Mesenchymal stem cell (in vitro differentiated cells and primary cell): ENCODE measurements at regions not wholly inside any gene's neighbourhood (a gene's known extent, or its start where the extent isn't known, plus 50 kb on each side); places are given as distances from the start of the nearest gene placed in this dataset.
A peak's percentile ranks its signal among the peaks of the same experiment; 100 is the strongest.

ENCODE experiments used
- DNase-seq: peaks from one replicate; pipeline ENCODE4 v3.0.0-alpha.2; 2013
- H2AFZ ChIP-seq: one replicate; pipeline ENCODE4 v1.6.1; 2013; ENCODE audit warnings: low read depth, mild to moderate bottlenecking, control low read depth, inconsistent platforms, low read length, moderate library complexity
- H2AK5ac ChIP-seq: 2 replicates; pipeline ENCODE4 v1.6.1; 2013; ENCODE audit warnings: low read length, moderate library complexity, mild to moderate bottlenecking, inconsistent platforms; ENCODE audit not compliant: severe bottlenecking
- H2BK120ac ChIP-seq: one replicate; pipeline ENCODE4 v1.6.1; 2013; ENCODE audit warnings: low read depth, mild to moderate bottlenecking, inconsistent platforms, low read length, moderate library complexity
- H2BK12ac ChIP-seq, 2 experiments: one replicate each; pipeline ENCODE4 v1.6.1; 2013; ENCODE audit warnings: inconsistent platforms in 2 of 2, low read length in 2 of 2, mild to moderate bottlenecking in 2 of 2, moderate library complexity in 2 of 2, control low read depth in 1 of 2
- H2BK15ac ChIP-seq: one replicate; pipeline ENCODE4 v1.6.1; 2013; ENCODE audit warnings: mild to moderate bottlenecking, low read depth, inconsistent platforms; ENCODE audit not compliant: poor library complexity, severe bottlenecking
- H2BK5ac ChIP-seq: 2 replicates; pipeline ENCODE4 v1.6.1; 2013; ENCODE audit warnings: low read depth, mild to moderate bottlenecking, low read length, control low read depth, inconsistent platforms; ENCODE audit not compliant: poor library complexity, severe bottlenecking
- H3K14ac ChIP-seq, 2 experiments: one replicate each; pipeline ENCODE4 v1.6.1; 2013; ENCODE audit warnings: inconsistent platforms in 2 of 2, low read length in 2 of 2, control low read depth in 1 of 2, mild to moderate bottlenecking in 1 of 2, moderate library complexity in 1 of 2
- H3K18ac ChIP-seq, 2 experiments: one replicate each; pipeline ENCODE4 v1.6.1; 2013; ENCODE audit warnings: inconsistent platforms in 2 of 2, low read length in 2 of 2, control low read depth in 1 of 2, low read depth in 1 of 2, mild to moderate bottlenecking in 1 of 2
- H3K23ac ChIP-seq, 2 experiments: one replicate each; pipeline ENCODE4 v1.6.1; 2013; ENCODE audit warnings: inconsistent platforms in 2 of 2, low read length in 2 of 2, mild to moderate bottlenecking in 2 of 2, moderate library complexity in 2 of 2, control low read depth in 1 of 2
- H3K27ac ChIP-seq: 2 replicates; pipeline ENCODE4 v1.5.1; 2013; ENCODE audit warnings: mild to moderate bottlenecking, moderate library complexity, low read length, control low read depth, inconsistent platforms; ENCODE audit not compliant: poor library complexity, severe bottlenecking
- H3K27me3 ChIP-seq, 2 experiments: 2 replicates each; pipeline versions ENCODE4 v1.6.1 to v1.7.0; 2013; ENCODE audit warnings: low read length in 2 of 2, mild to moderate bottlenecking in 2 of 2, moderate library complexity in 2 of 2, control low read depth in 1 of 2, inconsistent platforms in 1 of 2; ENCODE audit not compliant: control insufficient read depth in 1 of 2, insufficient read depth in 1 of 2
- H3K36me3 ChIP-seq, 2 experiments: 2 replicates each; pipeline versions ENCODE4 v1.6.1 to v1.7.0; 2013; ENCODE audit warnings: low read length in 2 of 2, control low read depth in 1 of 2, inconsistent platforms in 1 of 2, low read depth in 1 of 2, mild to moderate bottlenecking in 1 of 2; ENCODE audit not compliant: insufficient read depth in 2 of 2, control insufficient read depth in 1 of 2
- H3K4ac ChIP-seq, 2 experiments: one replicate each; pipeline ENCODE4 v1.6.1; 2013; ENCODE audit warnings: inconsistent platforms in 2 of 2, low read length in 2 of 2, mild to moderate bottlenecking in 2 of 2, moderate library complexity in 2 of 2, control low read depth in 1 of 2, low read depth in 1 of 2
- H3K4me1 ChIP-seq: 2 replicates; pipeline ENCODE4 v1.6.1; 2013; ENCODE audit warnings: low read depth, low read length, control low read depth; ENCODE audit not compliant: control insufficient read depth, insufficient read depth
- H3K4me2 ChIP-seq: 2 replicates; pipeline ENCODE4 v1.6.1; 2013; ENCODE audit warnings: low read length, mild to moderate bottlenecking, inconsistent platforms; ENCODE audit not compliant: poor library complexity, severe bottlenecking
- H3K4me3 ChIP-seq, 2 experiments: 2 replicates each; pipeline versions ENCODE4 v1.5.1 to v1.7.0; 2013; ENCODE audit warnings: low read length in 2 of 2, mild to moderate bottlenecking in 2 of 2, control low read depth in 1 of 2, low read depth in 1 of 2; ENCODE audit not compliant: insufficient read depth in 1 of 2
- H3K79me1 ChIP-seq: replicated peaks from 2 replicates; pipeline ENCODE4 v1.6.1; 2013; ENCODE audit warnings: mild to moderate bottlenecking, control low read depth, low read length, inconsistent platforms; ENCODE audit not compliant: poor library complexity, severe bottlenecking
- H3K9ac ChIP-seq: 2 replicates; pipeline ENCODE4 v1.7.0; 2013; ENCODE audit warnings: mild to moderate bottlenecking, low read length, moderate library complexity
- H3K9me3 ChIP-seq: 2 replicates; pipeline ENCODE4 v1.7.0; 2013; ENCODE audit warnings: mild to moderate bottlenecking, low read length; ENCODE audit not compliant: control insufficient read depth
- H4K8ac ChIP-seq: one replicate; pipeline ENCODE4 v1.6.1; 2013; ENCODE audit warnings: inconsistent platforms, mild to moderate bottlenecking, low read length, moderate library complexity
- H4K91ac ChIP-seq: one replicate; pipeline ENCODE4 v1.6.1; 2013; ENCODE audit warnings: mild to moderate bottlenecking, low read length, inconsistent platforms
- WGBS: methylation state at CpG from one replicate; pipeline ENCODE4 v1.1.7; 2013; ENCODE audit warnings: mixed read lengths; 5-methylcytosine and 5-hydroxymethylcytosine counted together

- Histone ChIP-seq H4K91ac (no peak overlapping the region), H2BK15ac (no peak overlapping the region), H3K4me1 (no peaks in the 10 kb centered on the region), H3K36me3 (no peaks in the 10 kb centered on the region), H3K4ac (no peak overlapping the region), H2BK12ac (no peak overlapping the region), H3K18ac (no peak overlapping the region), H2AFZ (no peak overlapping the region), H3K14ac (no peak overlapping the region), H3K4me3 (peak overlapping the region in 1 of 2 experiments; percentile 63), H4K8ac (no peak overlapping the region), H3K27me3 (no peaks in the 10 kb centered on the region), H2AK5ac (no peak overlapping the region), H3K9ac (peak overlapping the region; percentile 46), H3K4me2 (no peak overlapping the region), H3K27ac (no peak overlapping the region), H3K23ac (no peak overlapping the region), H3K79me1 (no peaks in the 10 kb centered on the region), H3K9me3 (peaks cover under 1% of the 10 kb centered on the region), H2BK120ac (no peak overlapping the region), H2BK5ac (no peak overlapping the region)
- WGBS, result 88% methylated on average over 7 of the region's 8 CpGs
- no peak for DNase-seq
Measured at GRCh38 chr16:58828901-58829545, 94.9 kb upstream of the GOT2 start.

GRCh38 chr16:58824201-58824600, 90.1 kb upstream of the GOT2 start:
- Histone ChIP-seq H2BK15ac (no peak overlapping the region), H3K9ac (no peak overlapping the region), H3K4ac (no peak overlapping the region)

GRCh38 chr16:58821886-58822285, 87.8 kb upstream of the GOT2 start:
- Histone ChIP-seq H3K18ac (no peak overlapping the region), H3K9me3 (peaks cover 10% of the 10 kb centered on the region), H3K4me1 (no peaks in the 10 kb centered on the region), H3K4me3 (no peak overlapping the region), H4K91ac (no peak overlapping the region), H3K23ac (no peak overlapping the region), H2AK5ac (no peak overlapping the region), H2BK5ac (no peak overlapping the region), H2BK120ac (no peak overlapping the region), H3K4ac (no peak overlapping the region), H3K79me1 (no peaks in the 10 kb centered on the region), H3K4me2 (no peak overlapping the region), H3K9ac (no peak overlapping the region), H3K27ac (no peak overlapping the region), H2BK12ac (no peak overlapping the region), H4K8ac (no peak overlapping the region), H3K27me3 (peaks cover 0 to under 1% of the 10 kb centered on the region in 2 experiments), H2BK15ac (no peak overlapping the region), H2AFZ (no peak overlapping the region), H3K36me3 (no peaks in the 10 kb centered on the region), H3K14ac (no peak overlapping the region)
- DNase-seq, result no peak

More at GRCh38 chr16:58824201-58824600, 90.1 kb upstream of the GOT2 start:
- no peak overlapping the region for H2AK5ac ChIP-seq
- no peak overlapping the region for H3K14ac ChIP-seq
- H3K27ac ChIP-seq, result no peak overlapping the region
- no peak for DNase-seq
- no peaks in the 10 kb centered on the region for H3K27me3 ChIP-seq
- H3K4me3 ChIP-seq, result no peak overlapping the region
- H2BK12ac ChIP-seq, result no peak overlapping the region
- H4K91ac ChIP-seq, result no peak overlapping the region
- no peak overlapping the region for H3K23ac ChIP-seq
- peaks cover 10% of the 10 kb centered on the region for H3K9me3 ChIP-seq
- no peaks in the 10 kb centered on the region for H3K79me1 ChIP-seq
- no peak overlapping the region for H4K8ac ChIP-seq
- no peak overlapping the region for H3K18ac ChIP-seq
- H3K4me1 ChIP-seq, result no peaks in the 10 kb centered on the region
- no peak overlapping the region for H2AFZ ChIP-seq
- H2BK120ac ChIP-seq, result no peak overlapping the region
- H3K36me3 ChIP-seq, result no peaks in the 10 kb centered on the region
- H2BK5ac ChIP-seq, result no peak overlapping the region
- no peak overlapping the region for H3K4me2 ChIP-seq

GRCh38 chr16:58820411-58820810, 86.3 kb upstream of the GOT2 start:
- Histone ChIP-seq H2AK5ac (no peak overlapping the region), H2BK5ac (no peak overlapping the region), H3K4ac (no peak overlapping the region), H3K27me3 (peaks cover 0 to 3% of the 10 kb centered on the region in 2 experiments), H2AFZ (no peak overlapping the region), H3K9me3 (peaks cover 10% of the 10 kb centered on the region), H3K79me1 (no peaks in the 10 kb centered on the region), H3K18ac (no peak overlapping the region), H2BK15ac (no peak overlapping the region), H3K14ac (no peak overlapping the region), H2BK120ac (no peak overlapping the region), H3K23ac (no peak overlapping the region), H3K9ac (no peak overlapping the region), H3K36me3 (no peaks in the 10 kb centered on the region), H4K91ac (no peak overlapping the region), H3K27ac (no peak overlapping the region), H4K8ac (no peak overlapping the region), H2BK12ac (no peak overlapping the region), H3K4me3 (no peak overlapping the region), H3K4me2 (no peak overlapping the region), H3K4me1 (no peaks in the 10 kb centered on the region)
- WGBS, result no CpG with 5 or more reads among the region's 1 CpG
- no peak for DNase-seq
